Heart left ventricle (tissue), 16 donors: ENCODE measurements at regions not wholly inside any gene's neighbourhood (a gene's known extent, or its start where the extent isn't known, plus 50 kb on each side); places are given as distances from the start of the nearest gene placed in this dataset.
A peak's percentile ranks its signal among the peaks of the same experiment; 100 is the strongest.

Source experiments
- ATAC-seq, 4 donors: fragments of 200-7000 bp; cut with Tn5 transposase; one replicate each; pipeline ENCODE4 v1.9.1; 2020 to 2022; ENCODE audit warnings: moderate library complexity in 4 of 4, mild to moderate bottlenecking in 3 of 4, moderate number of reproducible peaks in 1 of 4
- DNase-seq, 5 donors: peaks; one replicate each; pipeline ENCODE4 v3.0.0-alpha.2; 2020
- H3K27ac ChIP-seq, 12 donors: fragments of 200-600 bp; sonication (generic) in 4 of 12; one replicate each; pipeline versions ENCODE4 v1.5.0 to v1.8.0; 2016 to 2022; ENCODE audit warnings: mild to moderate bottlenecking in 2 of 12
- H3K27me3 ChIP-seq, 9 donors: fragments of 200-600 bp; sonication (generic) in 2 of 9; one replicate each; pipeline versions ENCODE4 v1.5.1 to v1.8.0; 2016 to 2022; ENCODE audit warnings: mild to moderate bottlenecking in 3 of 9
- H3K36me3 ChIP-seq, 9 donors: fragments of 200-600 bp; sonication (generic) in 2 of 9; one replicate each; pipeline versions ENCODE4 v1.5.0 to v1.8.0; 2018 to 2022; ENCODE audit warnings: mild to moderate bottlenecking in 2 of 9
- H3K4me1 ChIP-seq, 12 donors: fragments of 200-600 bp; sonication (generic) in 4 of 12; one replicate each; pipeline versions ENCODE4 v1.5.0 to v1.8.0; 2016 to 2022; ENCODE audit warnings: mild to moderate bottlenecking in 3 of 12
- H3K4me3 ChIP-seq, 12 donors: fragments of 200-600 bp; sonication (generic) in 4 of 12; one replicate each; pipeline versions ENCODE4 v1.5.0 to v1.8.0; 2017 to 2022; ENCODE audit warnings: mild to moderate bottlenecking in 9 of 12, moderate library complexity in 4 of 12
- H3K9me3 ChIP-seq, 12 donors: fragments of 200-600 bp; sonication (generic) in 4 of 12; one replicate each; pipeline versions ENCODE4 v1.5.0 to v1.8.0; 2016 to 2022; ENCODE audit warnings: mild to moderate bottlenecking in 1 of 12
- CTCF ChIP-seq, 12 donors: fragments of 200-600 bp; sonication (generic) in 4 of 12; IDR thresholded peaks; one replicate each; pipeline versions ENCODE4 v1.5.0 to v1.8.0; 2018 to 2022; ENCODE audit warnings: antibody characterized with exemption in 12 of 12, mild to moderate bottlenecking in 5 of 12
- POLR2A ChIP-seq, 2 donors: fragments of 450-650 bp; IDR thresholded peaks; one replicate each; pipeline ENCODE4 v1.6.1; 2017; ENCODE audit warnings: antibody characterized with exemption in 2 of 2, mild to moderate bottlenecking in 2 of 2, moderate library complexity in 2 of 2
- WGBS, 4 donors: extraction: QIAGEN DNeasy Blood & Tissue Kit in 2 of 4; methylation state at CpG; one replicate each; pipeline versions ENCODE4 v1.1.5 to v1.1.7; 2013 to 2018; 5-methylcytosine and 5-hydroxymethylcytosine counted together
- intact Hi-C, 10 donors: fragments of 100-400 bp; cut with DNase I; formaldehyde crosslinking; loops; one replicate each; pipeline versions ENCODE4 v1.11.1 to v1.14.2; 2022
- donor health status: ischemic (EF 13 %, LVEDD 7.1; RV severe dilation, severe dysfunction).
- donor health status: healthy with polysubstance abuse.
- donor health status: DM: no; HTN: yes; CAD: no.
- donor health status: DM: no; HTN: no; CAD: no.
- donor health status: ischemic (EF 25% LVEDD 6.9; RV normal size, moderate dysfunction).
- donor health status: ischemic (EF 25% LVEDD 5.7; RV mildly dilated, moderate dysfunction).
- donor health status: healthy.
- donor health status: DM: yes; HTN: yes; CAD: no.
- donor health status: ischemic (EF 35%, LVEDD 5.7; RV mildly dilated, moderate dysfunction).
- donor health status: nonischemic (EF 11% LVEDD 7.7; RV severe dilation, severe dysfunction).
- donor health status: DM: yes; HTN: yes; CAD: no.
- donor health status: PGD.
- donor health status: ischemic (EF 29% LVEDD 5.4; RV normal size, mild dysfunction).
- donor health status: nonischemic (EF 23%, LVEDD 6.1; RV moderate dilation, normal function).

DNA sequence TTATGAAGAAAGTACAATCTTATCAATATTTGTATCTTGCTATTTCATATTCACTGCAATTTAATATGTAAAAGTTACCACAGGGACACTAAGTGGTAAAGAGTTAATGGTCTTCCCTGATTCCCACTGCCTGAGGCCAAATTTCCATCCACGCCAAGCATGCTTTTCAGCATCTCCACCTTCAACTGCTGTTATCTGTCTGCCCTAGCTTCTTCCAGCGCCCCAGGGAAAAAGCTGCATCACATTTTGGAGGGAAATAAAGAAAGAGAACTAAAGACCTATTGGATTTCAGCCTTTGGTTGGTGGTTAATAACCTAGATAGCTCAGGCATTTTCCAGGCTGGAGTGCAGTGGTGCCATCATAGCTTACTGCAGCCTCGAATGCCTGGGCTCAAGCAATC is 61.3 kb upstream of the NKX2-2 start:
- Histone ChIP-seq H3K4me1 (no peaks in the 10 kb centered on the region), H3K4me3 (no peak overlapping the region), H3K27me3 (peaks cover 0 to 52% (median 14%) of the 10 kb centered on the region in 9 donors), H3K27ac (no peak overlapping the region), H3K9me3 (no peaks in the 10 kb centered on the region), H3K36me3 (no peaks in the 10 kb centered on the region)
- no peak for ATAC-seq
- WGBS, 4 donors, result 49 to 69% (median 62%) methylated on average over 3 of the region's 3 CpGs
- intact Hi-C loops, result loop anchor here in 1 of 10 donors (10.0 kb wide), 1 partner anchor 340 kb away; no protein-coding TSS in a partner anchor
- TF ChIP-seq POLR2A (IDR thresholded peaks at IDR 0.05) (no peak), CTCF (IDR thresholded peaks at IDR 0.05) (no peak)
- no peak for DNase-seq

- H3K9me3 ChIP-seq, result no peaks in the 10 kb centered on the region
- H3K27me3 ChIP-seq, result peaks cover 0 to 51% (median 14%) of the 10 kb centered on the region in 9 donors
- H3K36me3 ChIP-seq, result no peaks in the 10 kb centered on the region
- H3K27ac ChIP-seq, result no peak overlapping the region
- no peak overlapping the region for H3K4me3 ChIP-seq
- ATAC-seq, result no peak
- TF ChIP-seq CTCF (IDR thresholded peaks at IDR 0.05) (no peak), POLR2A (IDR thresholded peaks at IDR 0.05) (no peak)
- no peaks in the 10 kb centered on the region for H3K4me1 ChIP-seq
- intact Hi-C loops, result loop anchor here in 8 of 10 donors (5.0 to 10.0 kb wide), 4 partner anchors 337 to 737 kb away; no protein-coding TSS in a partner anchor
- no peak for DNase-seq
- 74 to 85% (median 78%) methylated on average over 13 of the region's 13 CpGs for WGBS, 4 donors
Measured at GRCh38 chr20:21574443-21574842, 60.6 kb upstream of the NKX2-2 start.

GRCh38 chr20:21573259-21573658 is 59.4 kb upstream of the NKX2-2 start:
- no peak for DNase-seq
- Histone ChIP-seq H3K4me1 (no peaks in the 10 kb centered on the region), H3K27me3 (peaks cover 0 to 41% (median 17%) of the 10 kb centered on the region in 9 donors), H3K27ac (no peak overlapping the region), H3K9me3 (no peaks in the 10 kb centered on the region), H3K4me3 (no peak overlapping the region), H3K36me3 (no peaks in the 10 kb centered on the region)
- 44 to 54% (median 50%) methylated on average over 5 of the region's 5 CpGs for WGBS, 4 donors
- TF ChIP-seq POLR2A (IDR thresholded peaks at IDR 0.05) (no peak), CTCF (IDR thresholded peaks at IDR 0.05) (no peak)
- ATAC-seq, result no peak
- intact Hi-C loops, result loop anchor here in 8 of 10 donors (2.0 to 10.0 kb wide), 7 partner anchors 336 to 736 kb away; no protein-coding TSS in a partner anchor

GRCh38 chr20:21571841-21572690 is 58.2 kb upstream of the NKX2-2 start:
- 25 to 35% (median 32%) methylated on average over 15 of the region's 15 CpGs for WGBS, 4 donors
- H3K4me3 ChIP-seq, result no peak overlapping the region
- no peaks in the 10 kb centered on the region for H3K36me3 ChIP-seq
- peaks cover 0 to 41% (median 17%) of the 10 kb centered on the region in 9 donors for H3K27me3 ChIP-seq
- intact Hi-C loops, result loop anchor here in 8 of 10 donors (2.0 to 10.0 kb wide), 7 partner anchors 335 to 735 kb away; no protein-coding TSS in a partner anchor
- ATAC-seq (no peak), DNase-seq (no peak)
- H3K4me1 ChIP-seq, result no peaks in the 10 kb centered on the region
- TF ChIP-seq CTCF (IDR thresholded peaks at IDR 0.05), result peak; percentile 74 to 89 (median 84)
- no peak for TF ChIP-seq POLR2A (IDR thresholded peaks at IDR 0.05)
- H3K27ac ChIP-seq, result no peak overlapping the region
- no peaks in the 10 kb centered on the region for H3K9me3 ChIP-seq
